BE2C (cell line): ENCODE measurements at regions not wholly inside any gene's neighbourhood (a gene's known extent, or its start where the extent isn't known, plus 50 kb on each side); places are given as distances from the start of the nearest gene placed in this dataset.

Source experiments
- DNase-seq: peaks from one replicate; pipeline ENCODE4 v3.0.0-alpha.2; 2020
- H3K27me3 ChIP-seq: fragments of 250-450 bp; sonication (Bioruptor Pico); 2 replicates; pipeline ENCODE4 v1.5.1; 2020; ENCODE audit warnings: mild to moderate bottlenecking
- H3K36me3 ChIP-seq: fragments of 250-450 bp; sonication (Bioruptor Pico); 2 replicates; pipeline ENCODE4 v1.5.1; 2020; ENCODE audit warnings: mild to moderate bottlenecking
- H3K4me1 ChIP-seq: fragments of 250-450 bp; sonication (Bioruptor Pico); 2 replicates; pipeline ENCODE4 v1.5.1; 2020
- H3K4me3 ChIP-seq: 2 replicates; pipeline ENCODE4 v1.5.1; 2011; ENCODE audit warnings: low read depth, low read length
- H3K9me3 ChIP-seq: fragments of 250-450 bp; sonication (Bioruptor Pico); 2 replicates; pipeline ENCODE4 v1.5.1; 2020
- CTCF ChIP-seq: IDR thresholded peaks from 2 replicates; pipeline ENCODE4 v1.5.1; 2012; ENCODE audit warnings: mild to moderate bottlenecking, low read depth, low read length

- no peaks in the 10 kb centered on the region for H3K36me3 ChIP-seq
- H3K4me1 ChIP-seq, result no peaks in the 10 kb centered on the region
- TF ChIP-seq CTCF, result no peak
- no peaks in the 10 kb centered on the region for H3K27me3 ChIP-seq
- no peaks in the 10 kb centered on the region for H3K9me3 ChIP-seq
- no peak for DNase-seq
- no peak overlapping the region for H3K4me3 ChIP-seq
These were observed 160.1 kb downstream of the TMA16 start for GRCh38 chr4:163654621-163655020.

GRCh38 chr4:163660636-163661035, 166.1 kb downstream of the TMA16 start:
- Histone ChIP-seq H3K36me3 (no peaks in the 10 kb centered on the region), H3K9me3 (no peaks in the 10 kb centered on the region), H3K4me3 (no peak overlapping the region), H3K4me1 (no peaks in the 10 kb centered on the region), H3K27me3 (no peaks in the 10 kb centered on the region)
- TF ChIP-seq CTCF, result no peak
- DNase-seq, result no peak

- no peak overlapping the region for H3K4me3 ChIP-seq
- H3K9me3 ChIP-seq, result no peaks in the 10 kb centered on the region
- no peak for TF ChIP-seq CTCF
- no peaks in the 10 kb centered on the region for H3K36me3 ChIP-seq
- no peak for DNase-seq
- H3K27me3 ChIP-seq, result no peaks in the 10 kb centered on the region
- H3K4me1 ChIP-seq, result no peaks in the 10 kb centered on the region
These were observed 168.3 kb downstream of the TMA16 start for GRCh38 chr4:163662768-163663167.

- H3K4me3 ChIP-seq, result no peak overlapping the region
- no peaks in the 10 kb centered on the region for H3K27me3 ChIP-seq
- no peak for TF ChIP-seq CTCF
- DNase-seq, result no peak
- H3K9me3 ChIP-seq, result no peaks in the 10 kb centered on the region
- no peaks in the 10 kb centered on the region for H3K4me1 ChIP-seq
- H3K36me3 ChIP-seq, result no peaks in the 10 kb centered on the region
These were observed 169.2 kb downstream of the TMA16 start for GRCh38 chr4:163663454-163664225.

- Histone ChIP-seq H3K4me3 (no peak overlapping the region), H3K27me3 (no peaks in the 10 kb centered on the region), H3K9me3 (no peaks in the 10 kb centered on the region), H3K4me1 (no peaks in the 10 kb centered on the region), H3K36me3 (no peaks in the 10 kb centered on the region)
- DNase-seq, result no peak
- no peak for TF ChIP-seq CTCF
These were observed 170.6 kb downstream of the TMA16 start for GRCh38 chr4:163665101-163665500.

GRCh38 chr4:163665521-163666331, 171.2 kb downstream of the TMA16 start:
- H3K9me3 ChIP-seq, result no peaks in the 10 kb centered on the region
- H3K36me3 ChIP-seq, result no peaks in the 10 kb centered on the region
- no peaks in the 10 kb centered on the region for H3K27me3 ChIP-seq
- no peak for TF ChIP-seq CTCF
- no peak overlapping the region for H3K4me3 ChIP-seq
- no peak for DNase-seq
- no peaks in the 10 kb centered on the region for H3K4me1 ChIP-seq
